GM18498 (cell line): ENCODE measurements at regions not wholly inside any gene's neighbourhood (a gene's known extent, or its start where the extent isn't known, plus 50 kb on each side); places are given as distances from the start of the nearest gene placed in this dataset.
"Not testable (repeated sequence)": the region's sequence is repeated elsewhere in the genome, so short reads cannot be mapped to it uniquely, and the experiment has no call there.

Experiments used
- ATAC-seq: cut with Tn5 transposase; IDR thresholded peaks from one replicate; pipeline ENCODE4 v1.9.1; 2021; ENCODE audit warnings: mild to moderate bottlenecking, moderate library complexity; ENCODE audit not compliant: unreplicated experiment

GRCh38 chr13:40026741-40027140 is 371.3 kb downstream of the COG6 start:
- ATAC-seq, result peak; percentile 37

GRCh38 chr13:40028446-40028845 is 373.0 kb downstream of the COG6 start:
- no peak for ATAC-seq

- ATAC-seq, result no peak
Measured at GRCh38 chr13:40031031-40031430, 375.6 kb downstream of the COG6 start.

- no peak for ATAC-seq
Measured at GRCh38 chr13:40039061-40039460, 383.6 kb downstream of the COG6 start.

- ATAC-seq, result no peak
Measured at GRCh38 chr13:40042991-40043390, 387.5 kb downstream of the COG6 start.

DNA sequence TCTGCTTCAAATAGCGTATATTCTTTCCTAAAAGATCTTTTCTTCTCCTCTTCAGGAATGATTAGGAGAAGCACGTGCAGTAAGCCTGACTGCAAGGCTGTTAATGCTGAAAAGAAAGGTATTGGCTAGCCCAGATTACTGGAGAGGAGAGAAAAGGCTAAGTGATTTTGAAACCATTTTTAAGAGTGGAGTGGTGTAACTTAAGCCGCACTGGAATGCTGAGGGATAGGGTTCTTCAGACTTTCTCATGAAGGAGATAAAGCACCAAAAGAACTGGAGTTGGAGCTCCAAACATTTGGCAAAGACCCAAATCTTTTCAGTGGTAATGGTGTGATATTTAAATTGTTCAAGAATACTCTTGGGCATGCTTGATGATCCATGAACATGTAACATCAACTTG is 388.3 kb downstream of the COG6 start:
- no peak for ATAC-seq

GRCh38 chr13:40047322-40047771 is 391.9 kb downstream of the COG6 start:
- ATAC-seq, result peak; percentile 92

GRCh38 chr13:40048551-40048950 is 393.1 kb downstream of the COG6 start:
- no peak for ATAC-seq

GRCh38 chr13:40052954-40053353 is 397.5 kb downstream of the COG6 start:
- no peak for ATAC-seq

DNA sequence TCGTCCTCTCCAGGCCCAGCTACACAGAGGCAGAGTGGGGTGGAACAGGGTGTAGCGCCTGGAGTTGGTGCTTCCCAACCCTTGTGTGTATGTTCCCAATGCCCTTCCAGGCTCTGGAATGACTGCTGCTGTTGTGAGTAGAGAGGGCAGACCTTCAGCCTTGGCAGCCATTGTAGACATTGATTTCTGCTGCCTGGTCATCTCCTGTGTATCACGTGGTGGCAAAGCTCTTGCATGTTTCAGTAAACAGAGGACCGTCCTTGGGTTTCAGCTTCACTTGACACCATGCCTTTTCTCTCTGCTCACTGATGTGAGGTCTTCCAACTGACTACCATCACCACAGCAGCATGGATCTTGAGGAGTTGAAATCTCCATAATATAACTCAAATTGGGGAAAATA is 397.9 kb downstream of the COG6 start:
- ATAC-seq, result no peak

- ATAC-seq, result not testable (repeated sequence)
Measured at GRCh38 chr13:40054422-40054821, 399.0 kb downstream of the COG6 start.

DNA sequence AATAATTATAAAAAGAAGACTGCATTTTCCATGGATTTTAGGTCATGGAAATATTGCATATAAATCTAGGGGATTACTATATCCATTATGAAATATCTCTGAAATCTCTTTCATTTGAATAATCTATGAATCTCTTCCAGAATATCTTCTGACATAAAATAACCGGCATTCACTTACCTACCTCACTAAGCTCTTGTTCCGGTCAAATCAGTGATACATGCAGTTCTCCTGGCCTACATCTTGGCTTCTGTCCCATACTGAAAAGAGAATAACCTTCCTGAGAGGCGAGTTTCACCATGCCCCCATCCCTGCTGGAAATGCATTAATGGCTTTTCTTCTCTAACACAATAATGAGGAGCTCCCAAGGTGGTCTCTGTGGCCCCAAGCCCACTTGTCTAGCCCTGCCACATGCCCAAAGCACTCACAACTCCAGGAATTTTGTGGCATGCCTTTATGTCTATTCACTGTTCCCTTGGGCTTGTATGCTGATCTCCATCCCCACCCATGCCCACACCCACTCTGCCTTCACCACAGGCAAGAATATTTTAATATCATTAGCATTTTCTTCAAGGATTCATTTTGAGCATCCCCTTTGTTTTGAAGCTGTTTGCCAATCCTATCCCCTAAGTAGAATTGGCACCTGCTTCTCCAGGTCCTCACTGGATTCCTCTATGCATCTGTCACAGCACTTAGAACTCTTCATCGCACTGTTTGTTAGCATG is 401.6 kb downstream of the COG6 start:
- no peak for ATAC-seq

GRCh38 chr13:40058757-40059236 is 403.3 kb downstream of the COG6 start:
- ATAC-seq, result peak; percentile 44

DNA sequence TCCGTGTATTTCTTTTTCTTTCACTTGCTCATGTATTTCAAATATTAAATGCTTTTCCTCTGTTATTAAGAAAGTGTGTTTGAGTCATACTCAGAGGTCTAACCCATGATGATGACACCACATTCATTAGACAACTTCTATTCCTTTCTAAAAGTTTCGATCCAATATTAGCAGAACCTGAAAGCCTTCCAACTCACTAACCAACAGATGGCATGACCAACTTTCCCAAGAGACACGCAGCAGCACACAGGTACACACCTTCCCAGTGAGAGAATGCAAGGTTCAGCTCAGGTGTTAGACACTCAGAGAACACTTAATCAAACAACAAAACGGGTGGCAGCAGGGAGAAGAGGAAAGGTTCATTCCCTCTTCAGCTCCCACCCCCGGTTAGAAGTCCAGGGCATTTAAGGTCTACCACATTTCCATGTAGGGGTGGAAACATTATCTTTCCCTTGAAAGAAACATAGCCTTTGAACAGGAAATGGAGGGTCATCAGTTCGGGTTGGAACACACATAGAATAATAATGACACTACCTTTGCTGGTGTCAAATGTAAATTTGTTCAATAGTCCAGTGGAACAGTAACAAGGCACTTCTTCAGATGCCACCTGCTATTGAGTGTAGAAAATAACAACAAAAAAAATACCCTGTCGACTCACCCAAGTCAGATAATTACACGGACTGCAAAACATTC is 404.2 kb downstream of the COG6 start:
- ATAC-seq, result no peak

GRCh38 chr13:40060296-40061007 is 405.0 kb downstream of the COG6 start:
- ATAC-seq, result peak; percentile 85

DNA sequence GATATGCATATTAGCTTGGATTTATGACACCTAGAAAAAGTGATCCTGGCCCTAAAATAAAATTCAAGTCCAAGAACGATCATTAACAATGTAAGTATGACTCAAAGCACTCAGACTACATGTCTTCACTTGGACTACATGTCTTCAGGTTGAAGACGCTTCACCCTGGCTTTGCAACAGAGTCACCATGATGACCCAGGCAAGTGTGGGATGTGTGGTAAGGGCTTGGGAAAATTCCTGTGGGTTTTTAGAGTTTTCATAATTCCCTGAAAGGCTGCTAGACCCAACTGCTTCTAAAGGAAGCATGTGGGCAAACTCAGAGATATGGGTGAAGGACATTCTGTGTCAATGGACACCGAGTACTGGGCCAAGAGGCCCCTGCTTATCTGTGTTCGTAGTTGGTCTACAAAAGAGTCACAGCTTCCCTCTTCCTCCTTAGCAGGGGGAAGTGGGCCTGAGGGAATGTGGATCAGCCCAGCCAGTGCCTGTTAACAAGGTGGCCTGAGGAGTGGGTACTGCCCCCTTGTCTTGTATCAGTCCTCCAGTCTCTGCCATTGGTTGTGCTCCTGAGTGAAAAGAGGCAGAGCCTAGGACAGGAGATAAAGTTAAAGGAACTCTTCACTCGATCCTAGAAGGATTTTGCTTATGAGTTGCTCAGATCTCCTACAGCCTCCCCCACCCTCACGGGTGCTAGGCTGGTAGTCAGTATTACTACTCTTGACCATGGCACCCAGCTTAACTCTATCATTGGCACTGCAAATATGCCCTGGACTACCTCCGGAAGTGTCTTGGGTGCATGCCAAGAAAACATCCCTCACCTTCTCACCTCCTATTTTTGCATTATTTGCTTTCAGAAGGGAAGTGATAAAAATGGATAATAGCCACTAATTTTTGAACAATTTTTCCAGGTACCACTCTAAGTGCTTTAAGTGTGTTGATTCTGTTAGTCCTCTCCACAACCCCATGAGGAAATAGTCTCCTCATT is 406.3 kb downstream of the COG6 start:
- ATAC-seq, result no peak

DNA sequence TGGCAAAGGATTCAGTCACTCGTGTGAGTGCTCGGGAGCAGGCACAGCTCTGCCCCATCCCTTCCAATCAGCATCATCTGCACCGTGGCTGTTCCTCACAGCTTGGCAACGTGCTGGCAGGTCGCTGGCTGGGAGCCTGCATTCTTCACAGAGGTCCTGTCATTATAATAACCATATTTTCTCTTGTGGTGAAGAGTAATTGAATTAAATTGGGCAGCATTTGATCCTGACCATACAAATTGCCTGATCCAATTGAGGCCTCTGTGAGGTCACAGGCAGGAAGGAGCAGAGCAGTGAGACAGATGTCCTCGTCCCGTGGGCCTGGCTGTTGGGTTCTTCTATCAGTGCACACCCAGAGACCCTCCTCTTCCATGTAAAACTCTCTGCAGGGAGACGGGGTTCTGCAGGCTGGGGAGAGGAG is 407.8 kb downstream of the COG6 start:
- ATAC-seq, result no peak

DNA sequence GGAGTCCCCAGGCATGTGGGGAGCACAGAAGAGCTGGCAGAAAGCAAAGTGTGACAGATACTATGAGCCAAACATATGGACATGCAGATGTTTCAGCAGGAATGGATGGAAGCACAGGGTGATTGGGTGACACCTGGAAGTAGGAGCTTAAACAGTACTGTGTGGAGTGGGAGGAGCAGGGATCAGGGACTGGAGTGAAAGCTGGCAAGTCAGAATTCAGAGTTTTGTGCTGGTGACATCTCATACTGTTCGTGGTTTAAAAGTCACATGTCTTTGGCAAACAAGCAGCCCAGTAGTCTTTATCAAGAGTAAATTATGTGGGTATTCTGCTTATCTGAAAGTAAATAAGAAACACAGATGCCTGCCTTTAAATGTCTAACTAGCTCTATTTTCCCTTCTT is 408.2 kb downstream of the COG6 start:
- no peak for ATAC-seq

DNA sequence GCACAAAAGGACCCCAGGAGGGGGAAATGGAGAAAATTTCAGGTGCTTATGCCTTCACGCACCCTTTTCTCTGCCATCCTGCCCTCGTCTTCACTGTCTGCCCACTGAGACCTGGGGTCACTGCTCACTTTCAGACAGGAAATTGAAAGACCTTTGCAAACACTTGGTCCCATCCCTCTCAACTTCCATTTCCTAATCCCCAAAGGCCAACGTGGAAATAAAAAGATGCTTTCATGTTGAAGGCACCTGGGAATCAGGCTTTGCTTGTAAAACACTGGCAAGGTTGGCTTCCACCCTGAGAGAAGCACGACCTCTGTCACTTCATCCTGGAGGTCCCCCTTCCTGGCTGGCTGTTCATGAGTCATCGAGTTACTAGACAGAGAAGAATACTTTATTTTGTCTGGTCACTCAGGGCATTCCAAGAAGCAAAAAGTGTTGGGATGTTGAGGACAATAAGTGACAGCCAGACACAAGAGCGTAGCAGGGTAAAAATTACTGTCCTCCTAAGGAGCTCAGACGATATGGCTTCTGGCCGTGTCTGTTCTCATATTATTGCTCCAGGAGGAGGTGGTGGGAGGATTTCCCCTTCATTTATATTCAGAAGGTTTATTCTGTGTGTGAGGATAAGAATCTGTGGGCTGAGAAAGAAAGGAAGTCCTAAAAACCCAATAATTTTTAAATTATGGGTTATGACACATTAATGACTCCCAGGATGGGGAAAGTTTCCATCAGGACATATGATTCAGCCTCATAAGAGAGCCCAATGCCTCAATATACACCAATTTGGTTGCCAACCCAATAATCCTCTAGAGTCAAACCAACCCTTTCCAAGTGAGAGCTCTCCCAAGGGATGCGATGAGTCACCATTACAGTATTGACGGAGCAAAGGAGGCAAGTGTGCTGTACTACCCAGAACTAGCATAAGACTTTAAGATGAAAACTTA is 409.0 kb downstream of the COG6 start:
- no peak for ATAC-seq
